ENCODE measurements at regions not wholly inside any gene's neighbourhood (a gene's known extent, or its start where the extent isn't known, plus 50 kb on each side); places are given as distances from the start of the nearest gene placed in this dataset.
"Not testable (repeated sequence)": the region's sequence is repeated elsewhere in the genome, so short reads cannot be mapped to it uniquely, and the experiment has no call there.

DNA sequence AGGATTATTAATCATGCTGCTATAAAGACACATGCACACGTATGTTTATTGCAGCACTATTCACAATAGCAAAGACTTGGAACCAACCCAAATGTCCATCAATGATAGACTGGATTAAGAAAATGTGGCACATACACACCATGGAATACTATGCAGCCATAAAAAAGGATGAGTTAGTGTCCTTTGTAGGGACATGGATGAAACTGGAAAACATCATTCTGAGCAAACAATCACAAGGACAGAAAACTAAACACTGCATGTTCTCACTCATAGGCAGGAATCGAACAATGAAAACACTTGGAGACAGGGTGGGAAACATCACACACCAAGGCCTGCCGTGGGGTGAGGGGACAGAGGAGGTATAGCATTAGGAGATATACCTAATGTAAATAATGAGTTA lies 56.4 kb upstream of the SESTD1 start:
- TF ChIP-seq, protein P1, sequence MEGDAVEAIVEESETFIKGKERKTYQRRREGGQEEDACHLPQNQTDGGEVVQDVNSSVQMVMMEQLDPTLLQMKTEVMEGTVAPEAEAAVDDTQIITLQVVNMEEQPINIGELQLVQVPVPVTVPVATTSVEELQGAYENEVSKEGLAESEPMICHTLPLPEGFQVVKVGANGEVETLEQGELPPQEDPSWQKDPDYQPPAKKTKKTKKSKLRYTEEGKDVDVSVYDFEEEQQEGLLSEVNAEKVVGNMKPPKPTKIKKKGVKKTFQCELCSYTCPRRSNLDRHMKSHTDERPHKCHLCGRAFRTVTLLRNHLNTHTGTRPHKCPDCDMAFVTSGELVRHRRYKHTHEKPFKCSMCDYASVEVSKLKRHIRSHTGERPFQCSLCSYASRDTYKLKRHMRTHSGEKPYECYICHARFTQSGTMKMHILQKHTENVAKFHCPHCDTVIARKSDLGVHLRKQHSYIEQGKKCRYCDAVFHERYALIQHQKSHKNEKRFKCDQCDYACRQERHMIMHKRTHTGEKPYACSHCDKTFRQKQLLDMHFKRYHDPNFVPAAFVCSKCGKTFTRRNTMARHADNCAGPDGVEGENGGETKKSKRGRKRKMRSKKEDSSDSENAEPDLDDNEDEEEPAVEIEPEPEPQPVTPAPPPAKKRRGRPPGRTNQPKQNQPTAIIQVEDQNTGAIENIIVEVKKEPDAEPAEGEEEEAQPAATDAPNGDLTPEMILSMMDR (IDR thresholded peaks at IDR 0.05) = not testable (repeated sequence)
- TF ChIP-seq ZFX (IDR thresholded peaks at IDR 0.05; ENCODE audit: borderline replicate concordance) = not testable (repeated sequence)

Measured in 22Rv1 (cell line).